ENCODE measurements at regions not wholly inside any gene's neighbourhood (a gene's known extent, or its start where the extent isn't known, plus 50 kb on each side); places are given as distances from the start of the nearest gene placed in this dataset.

DNA sequence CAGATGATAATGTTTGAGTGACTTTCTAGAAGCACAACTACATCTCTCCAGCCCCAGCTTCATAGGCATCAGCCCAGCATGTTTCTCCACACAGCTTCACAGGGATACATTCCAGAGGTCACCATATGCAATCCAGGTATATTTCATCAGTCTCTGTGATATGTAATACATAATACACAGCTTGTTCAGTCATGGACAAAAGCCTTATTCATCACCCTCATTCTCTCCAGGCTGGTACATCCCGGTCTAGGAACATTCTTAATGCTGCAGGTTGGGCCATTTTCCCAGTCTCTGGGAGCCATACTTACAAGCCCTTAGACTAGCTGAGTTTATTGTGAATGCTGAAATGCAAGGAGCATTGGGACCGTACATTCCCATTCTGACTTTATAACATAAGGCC lies 169.4 kb downstream of the TMEM200A start:
- H3K4me1 ChIP-seq: no peaks in the 10 kb centered on the region
- H3K4me3 ChIP-seq: no peak overlapping the region
- no peak overlapping the region for H3K27ac ChIP-seq
- H3K27me3 ChIP-seq: no peaks in the 10 kb centered on the region
- no peaks in the 10 kb centered on the region for H3K36me3 ChIP-seq (ENCODE audit: low read depth, missing control alignments)
- TF ChIP-seq POLR2A (IDR thresholded peaks at IDR 0.05): no peak
- TF ChIP-seq, protein P1, sequence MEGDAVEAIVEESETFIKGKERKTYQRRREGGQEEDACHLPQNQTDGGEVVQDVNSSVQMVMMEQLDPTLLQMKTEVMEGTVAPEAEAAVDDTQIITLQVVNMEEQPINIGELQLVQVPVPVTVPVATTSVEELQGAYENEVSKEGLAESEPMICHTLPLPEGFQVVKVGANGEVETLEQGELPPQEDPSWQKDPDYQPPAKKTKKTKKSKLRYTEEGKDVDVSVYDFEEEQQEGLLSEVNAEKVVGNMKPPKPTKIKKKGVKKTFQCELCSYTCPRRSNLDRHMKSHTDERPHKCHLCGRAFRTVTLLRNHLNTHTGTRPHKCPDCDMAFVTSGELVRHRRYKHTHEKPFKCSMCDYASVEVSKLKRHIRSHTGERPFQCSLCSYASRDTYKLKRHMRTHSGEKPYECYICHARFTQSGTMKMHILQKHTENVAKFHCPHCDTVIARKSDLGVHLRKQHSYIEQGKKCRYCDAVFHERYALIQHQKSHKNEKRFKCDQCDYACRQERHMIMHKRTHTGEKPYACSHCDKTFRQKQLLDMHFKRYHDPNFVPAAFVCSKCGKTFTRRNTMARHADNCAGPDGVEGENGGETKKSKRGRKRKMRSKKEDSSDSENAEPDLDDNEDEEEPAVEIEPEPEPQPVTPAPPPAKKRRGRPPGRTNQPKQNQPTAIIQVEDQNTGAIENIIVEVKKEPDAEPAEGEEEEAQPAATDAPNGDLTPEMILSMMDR (IDR thresholded peaks at IDR 0.05): no peak
- intact Hi-C loops (cut with DNase I; ENCODE audit: low total_unique reads): no loop called here
- H3K9me3 ChIP-seq: no peaks in the 10 kb centered on the region
- WGBS, 2 donors: 87 to 95% methylated on average over 2 of the region's 2 CpGs
- DNase-seq: no peak

DNA sequence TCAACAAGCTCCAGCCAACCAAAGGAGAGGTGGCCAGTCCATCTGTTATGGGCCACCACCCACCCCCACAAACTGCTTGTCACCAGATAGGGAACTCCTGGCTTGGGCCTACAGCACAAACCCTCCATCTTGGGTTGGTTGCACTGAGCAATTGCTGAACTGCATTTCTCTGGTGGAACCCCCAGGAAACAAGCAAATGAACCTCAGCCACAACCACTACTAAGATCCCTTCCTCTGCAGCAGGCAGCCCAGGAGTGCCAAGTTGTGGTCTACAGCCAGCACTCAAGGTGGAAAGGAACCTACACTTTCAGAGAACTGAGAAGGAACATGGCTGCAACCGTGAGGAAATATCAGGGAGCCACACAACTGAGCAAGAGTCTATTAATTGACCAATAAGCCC lies 171.6 kb downstream of the TMEM200A start:
- DNase-seq: no peak
- WGBS, 2 donors: 92 to 100% methylated on average over 1 of the region's 1 CpG
- TF ChIP-seq, protein P1 (IDR thresholded peaks at IDR 0.05): no peak
- no peak for TF ChIP-seq POLR2A (IDR thresholded peaks at IDR 0.05)
- no peaks in the 10 kb centered on the region for H3K9me3 ChIP-seq
- H3K27ac ChIP-seq: no peak overlapping the region
- no peak overlapping the region for H3K4me3 ChIP-seq
- intact Hi-C loops (cut with DNase I; ENCODE audit: low total_unique reads): no loop called here
- no peaks in the 10 kb centered on the region for H3K36me3 ChIP-seq (ENCODE audit: low read depth, missing control alignments)
- no peaks in the 10 kb centered on the region for H3K4me1 ChIP-seq
- H3K27me3 ChIP-seq: no peaks in the 10 kb centered on the region

DNA sequence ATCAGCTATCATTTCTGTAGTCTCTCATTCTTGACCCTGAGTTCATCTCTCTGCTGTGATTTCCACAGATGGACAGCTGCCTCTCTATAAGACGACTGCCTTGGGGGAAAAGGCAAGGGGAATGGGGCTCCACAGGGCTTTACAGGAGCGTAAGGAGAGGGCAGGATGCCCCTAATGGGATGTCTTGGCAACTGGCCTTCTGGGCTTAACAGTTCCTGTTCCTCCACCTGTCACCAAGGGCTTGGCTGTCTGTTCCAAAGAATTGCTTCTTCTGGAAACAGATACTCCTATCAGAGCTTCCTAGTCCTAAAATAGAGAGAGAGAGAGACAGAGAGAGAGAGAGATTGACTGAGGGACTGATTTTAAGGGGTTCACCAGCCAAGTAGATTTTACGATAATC lies 181.9 kb downstream of the TMEM200A start:
- no peaks in the 10 kb centered on the region for H3K36me3 ChIP-seq (ENCODE audit: low read depth, missing control alignments)
- TF ChIP-seq, protein P1 (IDR thresholded peaks at IDR 0.05): no peak
- no peak for TF ChIP-seq POLR2A (IDR thresholded peaks at IDR 0.05)
- WGBS, 2 donors: 76 to 81% methylated on average over 3 of the region's 3 CpGs

DNA sequence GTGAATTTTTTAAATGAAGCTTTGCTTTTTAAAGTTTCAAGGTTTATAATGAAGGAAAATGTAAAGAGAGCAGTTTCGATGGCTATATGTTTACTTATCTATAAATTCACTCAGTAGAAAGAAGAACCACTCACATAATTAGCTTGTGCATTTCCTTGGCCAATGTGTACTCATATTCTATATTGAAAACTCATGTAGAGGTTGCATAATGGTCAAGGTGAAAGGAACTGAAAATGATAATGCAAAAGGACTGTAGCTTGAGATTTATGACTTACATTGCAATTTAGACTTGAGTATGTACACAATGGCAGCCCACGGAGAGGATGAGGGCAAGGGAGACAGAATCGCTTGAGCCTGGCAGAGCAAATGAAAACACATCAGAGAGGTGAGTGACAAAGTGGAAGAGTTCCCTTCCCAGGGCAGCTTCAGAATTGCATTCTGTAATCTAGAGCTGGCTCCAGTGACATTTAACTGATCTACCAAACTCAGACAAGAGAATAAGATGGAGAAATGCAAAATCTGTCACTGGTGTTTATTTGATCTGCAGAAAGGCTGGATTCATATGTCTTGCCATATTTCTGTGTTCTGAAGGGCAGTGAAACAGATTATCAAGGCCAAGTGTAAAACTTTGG lies 191.8 kb downstream of the TMEM200A start:
- no peaks in the 10 kb centered on the region for H3K27me3 ChIP-seq
- no peak for DNase-seq
- no peak overlapping the region for H3K4me3 ChIP-seq
- no peak overlapping the region for H3K27ac ChIP-seq
- no peaks in the 10 kb centered on the region for H3K4me1 ChIP-seq
- intact Hi-C loops (cut with DNase I; ENCODE audit: low total_unique reads): no loop called here
- no peaks in the 10 kb centered on the region for H3K9me3 ChIP-seq
- WGBS, 2 donors: 65 to 75% methylated on average over 3 of the region's 3 CpGs
- TF ChIP-seq POLR2A (IDR thresholded peaks at IDR 0.05): no peak
- TF ChIP-seq, protein P1 (IDR thresholded peaks at IDR 0.05): no peak
- no peaks in the 10 kb centered on the region for H3K36me3 ChIP-seq (ENCODE audit: low read depth, missing control alignments)

More for the DNA sequence above, 181.9 kb downstream of the TMEM200A start:
- DNase-seq: no peak
- H3K9me3 ChIP-seq: no peaks in the 10 kb centered on the region
- H3K4me3 ChIP-seq: no peak overlapping the region
- no peak overlapping the region for H3K27ac ChIP-seq
- H3K4me1 ChIP-seq: no peaks in the 10 kb centered on the region
- intact Hi-C loops (cut with DNase I; ENCODE audit: low total_unique reads): no loop called here
- no peaks in the 10 kb centered on the region for H3K27me3 ChIP-seq

DNA sequence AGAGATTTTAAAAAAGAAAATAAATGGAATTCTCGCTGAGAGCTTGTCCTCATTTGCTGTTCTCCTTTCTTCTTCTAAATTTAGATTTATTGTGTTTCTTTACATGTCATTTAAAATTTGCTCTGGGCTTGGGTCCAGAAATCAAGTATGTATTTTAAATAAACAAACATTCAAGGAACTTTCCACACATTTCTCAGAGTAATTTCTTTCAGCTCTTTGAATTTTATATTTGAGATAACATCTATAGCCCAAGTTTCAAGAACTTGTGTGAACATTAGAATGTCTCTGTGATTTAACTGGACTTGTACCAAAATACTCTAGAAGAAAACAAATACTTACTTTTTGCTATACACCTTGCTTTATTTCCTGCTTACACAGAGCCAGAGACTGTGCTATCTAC lies 192.3 kb downstream of the TMEM200A start:
- no peak for TF ChIP-seq POLR2A (IDR thresholded peaks at IDR 0.05)
- TF ChIP-seq, protein P1 (IDR thresholded peaks at IDR 0.05): no peak
- DNase-seq: no peak
- no peaks in the 10 kb centered on the region for H3K36me3 ChIP-seq (ENCODE audit: low read depth, missing control alignments)
- intact Hi-C loops (cut with DNase I; ENCODE audit: low total_unique reads): no loop called here
- WGBS, 2 donors: 46 to 53% methylated on average over 1 of the region's 1 CpG
- no peak overlapping the region for H3K4me3 ChIP-seq
- H3K27me3 ChIP-seq: no peaks in the 10 kb centered on the region
- H3K27ac ChIP-seq: no peak overlapping the region
- no peaks in the 10 kb centered on the region for H3K9me3 ChIP-seq
- no peaks in the 10 kb centered on the region for H3K4me1 ChIP-seq
